Testis (tissue), 2 donors: ENCODE measurements at regions not wholly inside any gene's neighbourhood (a gene's known extent, or its start where the extent isn't known, plus 50 kb on each side); places are given as distances from the start of the nearest gene placed in this dataset.

ENCODE experiments used
- POLR2A ChIP-seq: fragments of 450-650 bp; IDR thresholded peaks from one replicate; pipeline ENCODE4 v1.6.1; 2017; ENCODE audit warnings: antibody characterized with exemption, mild to moderate bottlenecking, moderate library complexity
- TF ChIP-seq, protein P1 (sequence below), 3 experiments: fragments of 450-650 bp in 2 of 3; fragments of 200-600 bp in 1 of 3; sonication (generic) in 1 of 3; IDR thresholded peaks; one replicate each; pipeline ENCODE4 v1.5.1; 2016 to 2019; ENCODE audit warnings: antibody characterized with exemption in 3 of 3, mild to moderate bottlenecking in 2 of 3, moderate library complexity in 1 of 3

DNA sequence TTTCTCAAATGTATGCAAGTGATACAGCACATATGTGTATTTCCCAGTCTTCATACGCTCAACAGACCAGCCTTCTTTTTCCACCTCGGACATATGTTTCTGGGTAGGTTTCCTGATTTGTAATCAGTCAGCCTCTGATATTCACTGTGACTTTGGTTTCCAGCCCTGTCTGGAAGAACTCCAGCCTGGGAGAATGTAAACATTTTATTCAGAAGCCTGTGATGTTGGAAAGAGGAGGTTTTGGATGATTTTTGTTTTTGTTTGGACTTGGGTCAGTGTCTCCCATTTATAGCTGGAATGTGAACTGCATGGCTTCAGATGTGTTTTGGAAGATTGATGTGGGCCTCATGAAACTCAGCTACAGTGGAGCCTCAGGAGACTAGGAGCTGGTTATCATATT, 172.2 kb upstream of the CENPW start:
- TF ChIP-seq, protein P1, sequence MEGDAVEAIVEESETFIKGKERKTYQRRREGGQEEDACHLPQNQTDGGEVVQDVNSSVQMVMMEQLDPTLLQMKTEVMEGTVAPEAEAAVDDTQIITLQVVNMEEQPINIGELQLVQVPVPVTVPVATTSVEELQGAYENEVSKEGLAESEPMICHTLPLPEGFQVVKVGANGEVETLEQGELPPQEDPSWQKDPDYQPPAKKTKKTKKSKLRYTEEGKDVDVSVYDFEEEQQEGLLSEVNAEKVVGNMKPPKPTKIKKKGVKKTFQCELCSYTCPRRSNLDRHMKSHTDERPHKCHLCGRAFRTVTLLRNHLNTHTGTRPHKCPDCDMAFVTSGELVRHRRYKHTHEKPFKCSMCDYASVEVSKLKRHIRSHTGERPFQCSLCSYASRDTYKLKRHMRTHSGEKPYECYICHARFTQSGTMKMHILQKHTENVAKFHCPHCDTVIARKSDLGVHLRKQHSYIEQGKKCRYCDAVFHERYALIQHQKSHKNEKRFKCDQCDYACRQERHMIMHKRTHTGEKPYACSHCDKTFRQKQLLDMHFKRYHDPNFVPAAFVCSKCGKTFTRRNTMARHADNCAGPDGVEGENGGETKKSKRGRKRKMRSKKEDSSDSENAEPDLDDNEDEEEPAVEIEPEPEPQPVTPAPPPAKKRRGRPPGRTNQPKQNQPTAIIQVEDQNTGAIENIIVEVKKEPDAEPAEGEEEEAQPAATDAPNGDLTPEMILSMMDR (IDR thresholded peaks at IDR 0.05): no peak
- no peak for TF ChIP-seq POLR2A
